Pons (tissue), 1 donor: ENCODE measurements at regions not wholly inside any gene's neighbourhood (a gene's known extent, or its start where the extent isn't known, plus 50 kb on each side); places are given as distances from the start of the nearest gene placed in this dataset.
A peak's percentile ranks its signal among the peaks of the same experiment; 100 is the strongest.
"Not testable (repeated sequence)": the region's sequence is repeated elsewhere in the genome, so short reads cannot be mapped to it uniquely, and the experiment has no call there.

ENCODE experiments used
- DNase-seq: peaks from one replicate; pipeline ENCODE4 v3.0.0-alpha.2; 2016; ENCODE audit warnings: low spot score

- no peak for DNase-seq
Observed at GRCh38 chr9:75197561-75197960, 109.2 kb downstream of the OSTF1 start.

GRCh38 chr9:75198436-75198835 lies 110.1 kb downstream of the OSTF1 start:
- no peak for DNase-seq

- DNase-seq: peak; percentile 56
Observed at GRCh38 chr9:75200892-75201470, 112.7 kb downstream of the OSTF1 start.

- DNase-seq: no peak
Observed at GRCh38 chr9:75201480-75202209, 113.3 kb downstream of the OSTF1 start.

- not testable (repeated sequence) for DNase-seq
Observed at GRCh38 chr9:75207997-75208396, 119.7 kb downstream of the OSTF1 start.

- DNase-seq: no peak
Observed at GRCh38 chr9:75210215-75210614, 121.9 kb downstream of the OSTF1 start.

- DNase-seq: no peak
Observed at GRCh38 chr9:75213765-75214164, 125.5 kb downstream of the OSTF1 start.

GRCh38 chr9:75226403-75227139 lies 138.3 kb downstream of the OSTF1 start:
- DNase-seq: no peak

- DNase-seq: no peak
Observed at GRCh38 chr9:75228893-75229292, 140.6 kb downstream of the OSTF1 start.

GRCh38 chr9:75229605-75230332 lies 141.5 kb downstream of the OSTF1 start:
- DNase-seq: no peak

- DNase-seq: no peak
Observed at GRCh38 chr9:75230469-75230868, 142.2 kb downstream of the OSTF1 start.

GRCh38 chr9:75231167-75231566 lies 142.9 kb downstream of the OSTF1 start:
- no peak for DNase-seq

GRCh38 chr9:75233011-75233410 lies 144.7 kb downstream of the OSTF1 start:
- no peak for DNase-seq

GRCh38 chr9:75235632-75236031 lies 147.3 kb downstream of the OSTF1 start:
- DNase-seq: no peak

GRCh38 chr9:75238311-75238976 lies 150.1 kb downstream of the OSTF1 start:
- DNase-seq: peak; percentile 64

- DNase-seq: no peak
Observed at GRCh38 chr9:75239176-75239575, 150.9 kb downstream of the OSTF1 start.

- no peak for DNase-seq
Observed at GRCh38 chr9:75242426-75242825, 154.1 kb downstream of the OSTF1 start.

GRCh38 chr9:75246949-75247348 lies 158.6 kb downstream of the OSTF1 start:
- DNase-seq: no peak

GRCh38 chr9:75265525-75265972 lies 177.2 kb downstream of the OSTF1 start:
- peak; percentile 59 for DNase-seq

GRCh38 chr9:75269197-75269596 lies 180.9 kb downstream of the OSTF1 start:
- no peak for DNase-seq

GRCh38 chr9:75273055-75273454 lies 184.7 kb downstream of the OSTF1 start:
- DNase-seq: not testable (repeated sequence)

- no peak for DNase-seq
Observed at GRCh38 chr9:75274781-75275180, 186.5 kb downstream of the OSTF1 start.
